Esophagus muscularis mucosa (tissue), 3 donors: ENCODE measurements at regions not wholly inside any gene's neighbourhood (a gene's known extent, or its start where the extent isn't known, plus 50 kb on each side); places are given as distances from the start of the nearest gene placed in this dataset.

Experiments
- CTCF ChIP-seq, 3 experiments: fragments of 200-600 bp in 2 of 3; fragments of 450-650 bp in 1 of 3; sonication (generic) in 2 of 3; IDR thresholded peaks; one replicate each; pipeline ENCODE4 v1.5.1; 2017 to 2019; ENCODE audit warnings: antibody characterized with exemption in 3 of 3, mild to moderate bottlenecking in 2 of 3, moderate library complexity in 1 of 3
- POLR2A ChIP-seq: fragments of 450-650 bp; IDR thresholded peaks from one replicate; pipeline ENCODE4 v1.6.1; 2017; ENCODE audit warnings: antibody characterized with exemption, moderate library complexity, mild to moderate bottlenecking, low read depth
- POLR2AphosphoS5 ChIP-seq, 2 donors: sonication (generic); formaldehyde crosslinking; IDR thresholded peaks; one replicate each; pipeline ENCODE4 v1.6.1; 2017; ENCODE audit warnings: antibody characterized with exemption in 2 of 2

DNA sequence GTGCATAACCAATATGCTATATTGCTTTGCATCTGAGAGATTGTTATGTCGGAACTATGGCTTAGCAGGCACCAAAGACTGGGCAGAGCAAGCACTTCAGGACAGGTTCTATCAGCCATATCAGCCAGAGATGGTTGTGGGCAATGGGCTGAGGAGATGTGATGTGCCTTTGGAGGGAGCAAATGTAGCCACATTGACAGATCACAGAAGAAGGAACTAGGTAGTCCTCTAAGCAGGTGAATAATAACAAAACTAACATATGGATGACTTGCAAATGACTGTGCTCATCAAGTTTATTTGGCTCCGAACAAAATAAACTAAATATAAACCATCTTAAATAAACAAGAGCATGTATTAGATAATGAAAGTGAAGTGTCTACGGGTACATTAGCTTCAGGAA is 291.7 kb downstream of the RMST start:
- no peak for TF ChIP-seq POLR2A
- TF ChIP-seq CTCF (IDR thresholded peaks at IDR 0.05), result no peak
- no peak for TF ChIP-seq POLR2AphosphoS5 (IDR thresholded peaks at IDR 0.05)
